HG03342 (cell line): ENCODE measurements at regions not wholly inside any gene's neighbourhood (a gene's known extent, or its start where the extent isn't known, plus 50 kb on each side); places are given as distances from the start of the nearest gene placed in this dataset.
"Not testable (repeated sequence)": the region's sequence is repeated elsewhere in the genome, so short reads cannot be mapped to it uniquely, and the experiment has no call there.

Source experiments
- ATAC-seq: cut with Tn5 transposase; IDR thresholded peaks from one replicate; pipeline ENCODE4 v1.9.1; 2021; ENCODE audit warnings: mild to moderate bottlenecking, moderate library complexity; ENCODE audit not compliant: unreplicated experiment

- ATAC-seq, result no peak
Measured at GRCh38 chr3:158882445-158882844, 80.6 kb downstream of the MFSD1 start.

GRCh38 chr3:158896729-158897128 is 94.9 kb downstream of the MFSD1 start:
- ATAC-seq, result no peak

GRCh38 chr3:158906749-158907148 is 104.9 kb downstream of the MFSD1 start:
- ATAC-seq, result no peak

- ATAC-seq, result no peak
Measured at GRCh38 chr3:158908187-158908734, 106.4 kb downstream of the MFSD1 start.

GRCh38 chr3:158909870-158910269 is 108.0 kb downstream of the MFSD1 start:
- no peak for ATAC-seq

- ATAC-seq, result no peak
Measured at GRCh38 chr3:158911586-158911985, 109.7 kb downstream of the MFSD1 start.

- no peak for ATAC-seq
Measured at GRCh38 chr3:158912188-158912587, 110.3 kb downstream of the MFSD1 start.

GRCh38 chr3:158912621-158913020 is 110.8 kb downstream of the MFSD1 start:
- ATAC-seq, result no peak

- no peak for ATAC-seq
Measured at GRCh38 chr3:158916111-158916510, 114.3 kb downstream of the MFSD1 start.

GRCh38 chr3:158918008-158918407 is 116.2 kb downstream of the MFSD1 start:
- ATAC-seq, result peak; percentile 88

- no peak for ATAC-seq
Measured at GRCh38 chr3:158918451-158918850, 116.6 kb downstream of the MFSD1 start.

- ATAC-seq, result no peak
Measured at GRCh38 chr3:158920371-158920770, 118.5 kb downstream of the MFSD1 start.

- no peak for ATAC-seq
Measured at GRCh38 chr3:158925021-158925420, 123.2 kb downstream of the MFSD1 start.

GRCh38 chr3:158925828-158926494 is 124.1 kb downstream of the MFSD1 start:
- ATAC-seq, result no peak

GRCh38 chr3:158935846-158936245 is 134.0 kb downstream of the MFSD1 start:
- ATAC-seq, result no peak

GRCh38 chr3:158936530-158937113 is 134.8 kb downstream of the MFSD1 start:
- ATAC-seq, result no peak

GRCh38 chr3:158950178-158950901 is 148.5 kb downstream of the MFSD1 start:
- ATAC-seq, result no peak

GRCh38 chr3:158953131-158953530 is 151.3 kb downstream of the MFSD1 start:
- ATAC-seq, result no peak

GRCh38 chr3:158954420-158954819 is 152.6 kb downstream of the MFSD1 start:
- ATAC-seq, result no peak

- not testable (repeated sequence) for ATAC-seq
Measured at GRCh38 chr3:158957777-158958176, 155.9 kb downstream of the MFSD1 start.

GRCh38 chr3:158958873-158959272 is 157.0 kb downstream of the MFSD1 start:
- no peak for ATAC-seq

- no peak for ATAC-seq
Measured at GRCh38 chr3:158961471-158961870, 159.6 kb downstream of the MFSD1 start.
